ENCODE measurements at regions not wholly inside any gene's neighbourhood (a gene's known extent, or its start where the extent isn't known, plus 50 kb on each side); places are given as distances from the start of the nearest gene placed in this dataset.
A peak's percentile ranks its signal among the peaks of the same experiment; 100 is the strongest.

GRCh38 chrX:39675619-39676018 lies 422.1 kb downstream of the BCOR start:
- 29 to 41% (median 37%) methylated on average over 2 of the region's 2 CpGs for WGBS, 3 donors
- intact Hi-C loops (cut with DNase I) = no loop called here
- no peaks in the 10 kb centered on the region for H3K27me3 ChIP-seq
- DNase-seq = peak in 2 of 5 donors; percentile 24 to 49
- H3K4me3 ChIP-seq = no peak overlapping the region
- H3K27ac ChIP-seq = no peak overlapping the region
- H3K36me3 ChIP-seq = no peaks in the 10 kb centered on the region
- TF ChIP-seq POLR2A (IDR thresholded peaks at IDR 0.05) = no peak
- TF ChIP-seq EP300 (IDR thresholded peaks at IDR 0.05) = no peak
- no peak for TF ChIP-seq CTCF (IDR thresholded peaks at IDR 0.05)
- no peaks in the 10 kb centered on the region for H3K4me1 ChIP-seq (ENCODE audit: insufficient read depth)
- H3K9me3 ChIP-seq = no peaks in the 10 kb centered on the region

GRCh38 chrX:39676434-39676833 lies 421.3 kb downstream of the BCOR start:
- Histone ChIP-seq H3K4me1 (ENCODE audit: insufficient read depth) (no peaks in the 10 kb centered on the region), H3K36me3 (no peaks in the 10 kb centered on the region), H3K27me3 (no peaks in the 10 kb centered on the region), H3K4me3 (no peak overlapping the region), H3K27ac (no peak overlapping the region), H3K9me3 (no peaks in the 10 kb centered on the region)
- no peak for DNase-seq
- intact Hi-C loops (cut with DNase I) = no loop called here
- TF ChIP-seq POLR2A (IDR thresholded peaks at IDR 0.05) (no peak), CTCF (IDR thresholded peaks at IDR 0.05) (no peak), EP300 (IDR thresholded peaks at IDR 0.05) (no peak)
- WGBS, 3 donors = 69 to 81% (median 73%) methylated on average over 3 of the region's 3 CpGs

GRCh38 chrX:39677585-39677977 lies 420.2 kb downstream of the BCOR start:
- intact Hi-C loops (cut with DNase I) = no loop called here
- no peaks in the 10 kb centered on the region for H3K36me3 ChIP-seq
- H3K4me1 ChIP-seq (ENCODE audit: insufficient read depth) = no peaks in the 10 kb centered on the region
- no peak overlapping the region for H3K4me3 ChIP-seq
- no peak for DNase-seq
- no peaks in the 10 kb centered on the region for H3K27me3 ChIP-seq
- H3K27ac ChIP-seq = no peak overlapping the region
- TF ChIP-seq EP300 (IDR thresholded peaks at IDR 0.05) (no peak), POLR2A (IDR thresholded peaks at IDR 0.05) (no peak), CTCF (IDR thresholded peaks at IDR 0.05) (no peak)
- no peaks in the 10 kb centered on the region for H3K9me3 ChIP-seq
- 64 to 72% (median 64%) methylated on average over 3 of the region's 3 CpGs for WGBS, 3 donors

- 68 to 70% (median 68%) methylated on average over 19 of the region's 19 CpGs for WGBS, 3 donors
- Histone ChIP-seq H3K4me1 (ENCODE audit: insufficient read depth) (no peaks in the 10 kb centered on the region), H3K27me3 (no peaks in the 10 kb centered on the region), H3K27ac (no peak overlapping the region), H3K36me3 (no peaks in the 10 kb centered on the region), H3K9me3 (no peaks in the 10 kb centered on the region), H3K4me3 (no peak overlapping the region)
- TF ChIP-seq POLR2A (IDR thresholded peaks at IDR 0.05) = no peak
- no peak for TF ChIP-seq EP300 (IDR thresholded peaks at IDR 0.05)
- TF ChIP-seq CTCF (IDR thresholded peaks at IDR 0.05) = no peak
- DNase-seq = no peak
- intact Hi-C loops (cut with DNase I) = no loop called here
Measured at GRCh38 chrX:39677978-39678791, 419.6 kb downstream of the BCOR start.

Measured in ovary (tissue), 7 donors.